Thyroid gland (tissue), 4 donors: ENCODE measurements at regions not wholly inside any gene's neighbourhood (a gene's known extent, or its start where the extent isn't known, plus 50 kb on each side); places are given as distances from the start of the nearest gene placed in this dataset.

Experiments used
- DNase-seq, 2 donors: peaks; one replicate each; pipeline ENCODE4 v3.0.0-alpha.2; 2019
- H3K27ac ChIP-seq, 3 donors: fragments of 200-600 bp; sonication (generic); 1 replicate in 2 of 3; 2 replicates in 1 of 3; pipeline ENCODE4 v1.5.1; 2016 to 2019; ENCODE audit warnings: mild to moderate bottlenecking in 1 of 3, moderate library complexity in 1 of 3
- H3K27me3 ChIP-seq: fragments of 200-600 bp; sonication (generic); one replicate; pipeline ENCODE4 v1.5.1; 2019
- H3K36me3 ChIP-seq, 2 donors: fragments of 200-600 bp; sonication (generic); one replicate each; pipeline ENCODE4 v1.5.1; 2016 to 2019
- H3K4me1 ChIP-seq, 2 donors: fragments of 200-600 bp; sonication (generic); one replicate each; pipeline ENCODE4 v1.5.1; 2017 to 2019
- H3K4me3 ChIP-seq, 3 donors: fragments of 200-600 bp; sonication (generic); replicated peaks in 1 of 3; 1 replicate in 2 of 3; 2 replicates in 1 of 3; pipeline ENCODE4 v1.5.1; 2016; ENCODE audit warnings: mild to moderate bottlenecking in 1 of 3
- H3K9me3 ChIP-seq: fragments of 200-600 bp; sonication (generic); one replicate; pipeline ENCODE4 v1.5.1; 2017
- CTCF ChIP-seq, 6 experiments: fragments of 200-600 bp in 3 of 6; fragments of 450-650 bp in 3 of 6; sonication (generic) in 3 of 6; IDR thresholded peaks; one replicate each; pipeline ENCODE4 v1.5.1; 2016 to 2019; ENCODE audit warnings: antibody characterized with exemption in 6 of 6, mild to moderate bottlenecking in 2 of 6, inconsistent platforms in 1 of 6, moderate library complexity in 1 of 6
- POLR2A ChIP-seq, 2 donors: fragments of 450-650 bp; IDR thresholded peaks; one replicate each; pipeline ENCODE4 v1.6.1; 2017; ENCODE audit warnings: antibody characterized with exemption in 2 of 2, mild to moderate bottlenecking in 2 of 2, moderate library complexity in 1 of 2
- WGBS, 2 donors: methylation state at CpG; one replicate each; pipeline ENCODE4 v1.1.5; 2017; 5-methylcytosine and 5-hydroxymethylcytosine counted together
- intact Hi-C: fragments of 100-400 bp; cut with DNase I; formaldehyde crosslinking; loops from one replicate; pipeline ENCODE4 v1.15.1; 2023

- WGBS, 2 donors = 93 to 94% methylated on average over 3 of the region's 3 CpGs
- no peaks in the 10 kb centered on the region for H3K4me1 ChIP-seq
- H3K4me3 ChIP-seq = no peak overlapping the region
- no peaks in the 10 kb centered on the region for H3K9me3 ChIP-seq
- no peak overlapping the region for H3K27ac ChIP-seq
- H3K36me3 ChIP-seq = no peaks in the 10 kb centered on the region
- TF ChIP-seq CTCF (IDR thresholded peaks at IDR 0.05) = no peak
- TF ChIP-seq POLR2A (IDR thresholded peaks at IDR 0.05) = no peak
- no peak for DNase-seq
- intact Hi-C loops = no loop called here
- no peaks in the 10 kb centered on the region for H3K27me3 ChIP-seq
Measured at GRCh38 chr2:181787310-181788048, 104.1 kb upstream of the ITPRID2 start.

GRCh38 chr2:181788897-181789555 is 102.5 kb upstream of the ITPRID2 start:
- Histone ChIP-seq H3K27me3 (no peaks in the 10 kb centered on the region), H3K36me3 (no peaks in the 10 kb centered on the region), H3K4me3 (no peak overlapping the region), H3K9me3 (no peaks in the 10 kb centered on the region), H3K4me1 (no peaks in the 10 kb centered on the region), H3K27ac (no peak overlapping the region)
- DNase-seq = no peak
- TF ChIP-seq POLR2A (IDR thresholded peaks at IDR 0.05) (no peak), CTCF (IDR thresholded peaks at IDR 0.05) (no peak)
- 95 to 97% methylated on average over 3 of the region's 3 CpGs for WGBS, 2 donors
- intact Hi-C loops = no loop called here

- H3K4me3 ChIP-seq = no peak overlapping the region
- intact Hi-C loops = no loop called here
- H3K9me3 ChIP-seq = no peaks in the 10 kb centered on the region
- no peaks in the 10 kb centered on the region for H3K4me1 ChIP-seq
- no peak overlapping the region for H3K27ac ChIP-seq
- no peaks in the 10 kb centered on the region for H3K36me3 ChIP-seq
- no peak for DNase-seq
- WGBS, 2 donors = 93 to 96% methylated on average over 4 of the region's 4 CpGs
- TF ChIP-seq CTCF (IDR thresholded peaks at IDR 0.05) (no peak), POLR2A (IDR thresholded peaks at IDR 0.05) (no peak)
- no peaks in the 10 kb centered on the region for H3K27me3 ChIP-seq
Measured at GRCh38 chr2:181789827-181790448, 101.6 kb upstream of the ITPRID2 start.

GRCh38 chr2:181790716-181791649 is 100.5 kb upstream of the ITPRID2 start:
- no peak for TF ChIP-seq POLR2A (IDR thresholded peaks at IDR 0.05)
- WGBS, 2 donors = 76 to 77% methylated on average over 10 of the region's 10 CpGs
- Histone ChIP-seq H3K27ac (no peak overlapping the region), H3K4me1 (no peaks in the 10 kb centered on the region), H3K36me3 (no peaks in the 10 kb centered on the region), H3K9me3 (no peaks in the 10 kb centered on the region), H3K4me3 (no peak overlapping the region), H3K27me3 (no peaks in the 10 kb centered on the region)
- DNase-seq = no peak
- intact Hi-C loops = no loop called here

- H3K36me3 ChIP-seq = no peaks in the 10 kb centered on the region
- no peaks in the 10 kb centered on the region for H3K27me3 ChIP-seq
- no peak overlapping the region for H3K4me3 ChIP-seq
- no peak for DNase-seq
- 94 to 97% methylated on average over 1 of the region's 1 CpG for WGBS, 2 donors
- H3K9me3 ChIP-seq = no peaks in the 10 kb centered on the region
- intact Hi-C loops = no loop called here
- H3K27ac ChIP-seq = no peak overlapping the region
- TF ChIP-seq POLR2A (IDR thresholded peaks at IDR 0.05) (no peak), CTCF (IDR thresholded peaks at IDR 0.05) (no peak)
- no peaks in the 10 kb centered on the region for H3K4me1 ChIP-seq
Measured at GRCh38 chr2:181792906-181793305, 98.6 kb upstream of the ITPRID2 start.
